PC-3 (cell line): ENCODE measurements at regions not wholly inside any gene's neighbourhood (a gene's known extent, or its start where the extent isn't known, plus 50 kb on each side); places are given as distances from the start of the nearest gene placed in this dataset.

ENCODE experiments used
- ATAC-seq: fragments of 200-7000 bp; cut with Tn5 transposase; 2 replicates; pipeline ENCODE4 v1.9.1; 2020; ENCODE audit warnings: mild to moderate bottlenecking, moderate library complexity
- BruUV-seq: library from RNA; stranded (reverse); fragments of 400-500 nt; replicated peaks from 2 replicates; lab custom pipeline; 2021; lab: Mats Ljungman, UMichigan
- CTCF ChIA-PET: fragments of 300-600 bp; sonication (Branson Sonifier 250); formaldehyde crosslinking; loops from one replicate; lab custom pipeline; 2022; ENCODE audit warnings: antibody characterized with exemption; lab: Charles Lee
- POLR2A ChIA-PET: fragments of 300-600 bp; sonication (Branson Sonifier 250); formaldehyde crosslinking; loops from one replicate; lab custom pipeline; 2022; ENCODE audit warnings: antibody characterized with exemption; ENCODE audit not compliant: unreplicated experiment; lab: Charles Lee
- DNase-seq: peaks from one replicate; pipeline ENCODE4 v3.0.0-alpha.2; 2015
- H2AFZ ChIP-seq: fragments of 300-600 bp; sonication (generic); 2 replicates; pipeline ENCODE4 v1.6.0; 2016; ENCODE audit warnings: antibody characterized with exemption, low read length
- H3F3A ChIP-seq: fragments of 300-600 bp; sonication (generic); one replicate; pipeline ENCODE4 v1.6.0; 2017; ENCODE audit warnings: antibody characterized with exemption, low read length, control low read depth, mild to moderate bottlenecking; ENCODE audit not compliant: unreplicated experiment
- H3K27ac ChIP-seq: fragments of 300-600 bp; sonication (generic); 2 replicates; pipeline ENCODE4 v1.5.1; 2016; ENCODE audit warnings: mild to moderate bottlenecking, low read length
- H3K27me3 ChIP-seq: fragments of 300-600 bp; sonication (generic); 2 replicates; pipeline ENCODE4 v1.6.1; 2016; ENCODE audit warnings: low read length, mixed read lengths
- H3K36me3 ChIP-seq: fragments of 300-600 bp; sonication (generic); 2 replicates; pipeline ENCODE4 v1.6.1; 2016; ENCODE audit warnings: low read depth, mixed run types, low read length, mixed read lengths
- H3K4me1 ChIP-seq: fragments of 300-600 bp; sonication (generic); 2 replicates; pipeline ENCODE4 v1.5.1; 2016; ENCODE audit warnings: low read length; ENCODE audit not compliant: insufficient read depth
- H3K4me2 ChIP-seq: fragments of 300-600 bp; sonication (generic); 2 replicates; pipeline ENCODE4 v1.6.0; 2016; ENCODE audit warnings: low read length
- H3K4me3 ChIP-seq: fragments of 300-600 bp; sonication (generic); 2 replicates; pipeline ENCODE4 v1.5.1; 2016; ENCODE audit warnings: mild to moderate bottlenecking, low read length, mixed read lengths
- H3K79me2 ChIP-seq: fragments of 300-600 bp; sonication (generic); 2 replicates; pipeline ENCODE4 v1.6.1; 2017; ENCODE audit warnings: low read length, mixed read lengths
- H3K9ac ChIP-seq: fragments of 300-600 bp; sonication (generic); 2 replicates; pipeline ENCODE4 v1.6.0; 2016; ENCODE audit warnings: mild to moderate bottlenecking, low read length
- H3K9me2 ChIP-seq: fragments of 300-600 bp; sonication (generic); replicated peaks from 2 replicates; pipeline ENCODE4 v1.6.1; 2016; ENCODE audit warnings: mixed run types, low read length, mixed read lengths
- H3K9me3 ChIP-seq: fragments of 300-600 bp; sonication (generic); 2 replicates; pipeline ENCODE4 v1.6.1; 2016; ENCODE audit warnings: low read length, mixed read lengths
- H4K20me1 ChIP-seq: fragments of 300-600 bp; sonication (generic); 2 replicates; pipeline ENCODE4 v1.6.1; 2016; ENCODE audit warnings: low read length, mixed read lengths
- EZH2 ChIP-seq: fragments of 300-600 bp; sonication (generic); IDR thresholded peaks from one replicate; pipeline ENCODE4 v1.6.1; 2017; ENCODE audit warnings: antibody characterized with exemption, mild to moderate bottlenecking, low read length; ENCODE audit not compliant: unreplicated experiment
- EZH2phosphoT487 ChIP-seq: fragments of 300-600 bp; sonication (generic); IDR thresholded peaks from 2 replicates; pipeline ENCODE4 v1.6.1; 2018; ENCODE audit warnings: mild to moderate bottlenecking, antibody characterized with exemption, low read length, borderline replicate concordance
- intact Hi-C: fragments of 100-400 bp; cut with micrococcal nuclease; formaldehyde crosslinking; loops from 2 replicates; pipeline ENCODE4 v1.9.0; 2023
- TF ChIP-seq, protein P1 (sequence below): fragments of 300-600 bp; sonication (generic); conservative IDR thresholded peaks from 2 replicates; pipeline ENCODE4 v1.5.1; 2017; ENCODE audit warnings: antibody characterized with exemption, low read depth, mild to moderate bottlenecking, low read length

DNA sequence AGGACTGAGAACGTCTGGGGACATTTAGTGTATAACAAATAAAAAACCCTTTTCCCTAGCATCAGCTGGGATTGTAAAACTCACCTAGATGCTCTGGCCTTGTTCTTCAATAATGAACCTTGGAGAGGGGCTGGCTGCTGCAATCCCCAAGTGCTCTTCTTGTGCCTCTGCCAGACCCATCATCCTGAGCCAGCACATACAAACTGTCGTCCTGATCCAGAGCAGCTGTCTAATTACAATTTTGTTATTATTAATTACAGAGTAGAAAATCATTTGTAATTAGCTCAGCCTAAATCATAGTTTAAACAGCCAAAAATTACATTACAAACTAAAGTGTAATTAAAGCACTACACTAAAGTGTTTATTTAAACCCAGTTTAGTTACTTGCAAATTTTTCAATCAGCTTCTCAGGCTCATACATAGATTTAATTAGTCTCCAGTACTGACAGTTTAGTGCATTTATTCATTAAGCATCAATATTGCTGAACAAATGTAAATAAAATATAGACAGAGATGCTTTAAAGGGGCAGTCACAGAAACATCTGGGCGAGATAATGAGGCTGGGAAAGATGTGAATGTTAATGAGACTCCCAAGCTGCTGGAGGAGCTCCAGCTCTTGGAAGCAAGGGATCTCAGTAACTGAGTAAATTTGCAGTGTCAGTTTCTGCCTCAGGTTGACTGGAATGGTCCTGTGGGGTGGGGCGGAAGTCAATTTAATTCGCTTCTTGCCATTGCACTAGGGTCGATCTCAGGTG lies 632.3 kb upstream of the TLE4 start:
- Histone ChIP-seq H3K27ac (no peak overlapping the region), H3F3A (no peaks in the 10 kb centered on the region), H3K79me2 (no peaks in the 10 kb centered on the region), H3K36me3 (no peaks in the 10 kb centered on the region), H3K4me1 (no peaks in the 10 kb centered on the region), H3K4me3 (no peak overlapping the region), H4K20me1 (no peaks in the 10 kb centered on the region), H3K9me3 (no peaks in the 10 kb centered on the region), H2AFZ (no peak overlapping the region), H3K9me2 (no peaks in the 10 kb centered on the region), H3K27me3 (no peaks in the 10 kb centered on the region), H3K9ac (no peak overlapping the region), H3K4me2 (no peak overlapping the region)
- ChIA-PET POLR2A (no interaction called here), CTCF (no interaction called here)
- ATAC-seq = no peak
- intact Hi-C loops = no loop called here
- DNase-seq = no peak
- TF ChIP-seq, protein P1, sequence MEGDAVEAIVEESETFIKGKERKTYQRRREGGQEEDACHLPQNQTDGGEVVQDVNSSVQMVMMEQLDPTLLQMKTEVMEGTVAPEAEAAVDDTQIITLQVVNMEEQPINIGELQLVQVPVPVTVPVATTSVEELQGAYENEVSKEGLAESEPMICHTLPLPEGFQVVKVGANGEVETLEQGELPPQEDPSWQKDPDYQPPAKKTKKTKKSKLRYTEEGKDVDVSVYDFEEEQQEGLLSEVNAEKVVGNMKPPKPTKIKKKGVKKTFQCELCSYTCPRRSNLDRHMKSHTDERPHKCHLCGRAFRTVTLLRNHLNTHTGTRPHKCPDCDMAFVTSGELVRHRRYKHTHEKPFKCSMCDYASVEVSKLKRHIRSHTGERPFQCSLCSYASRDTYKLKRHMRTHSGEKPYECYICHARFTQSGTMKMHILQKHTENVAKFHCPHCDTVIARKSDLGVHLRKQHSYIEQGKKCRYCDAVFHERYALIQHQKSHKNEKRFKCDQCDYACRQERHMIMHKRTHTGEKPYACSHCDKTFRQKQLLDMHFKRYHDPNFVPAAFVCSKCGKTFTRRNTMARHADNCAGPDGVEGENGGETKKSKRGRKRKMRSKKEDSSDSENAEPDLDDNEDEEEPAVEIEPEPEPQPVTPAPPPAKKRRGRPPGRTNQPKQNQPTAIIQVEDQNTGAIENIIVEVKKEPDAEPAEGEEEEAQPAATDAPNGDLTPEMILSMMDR = no peak
- no peak for TF ChIP-seq EZH2phosphoT487
- no peak for TF ChIP-seq EZH2
- no TSS peak for BruUV-seq

DNA sequence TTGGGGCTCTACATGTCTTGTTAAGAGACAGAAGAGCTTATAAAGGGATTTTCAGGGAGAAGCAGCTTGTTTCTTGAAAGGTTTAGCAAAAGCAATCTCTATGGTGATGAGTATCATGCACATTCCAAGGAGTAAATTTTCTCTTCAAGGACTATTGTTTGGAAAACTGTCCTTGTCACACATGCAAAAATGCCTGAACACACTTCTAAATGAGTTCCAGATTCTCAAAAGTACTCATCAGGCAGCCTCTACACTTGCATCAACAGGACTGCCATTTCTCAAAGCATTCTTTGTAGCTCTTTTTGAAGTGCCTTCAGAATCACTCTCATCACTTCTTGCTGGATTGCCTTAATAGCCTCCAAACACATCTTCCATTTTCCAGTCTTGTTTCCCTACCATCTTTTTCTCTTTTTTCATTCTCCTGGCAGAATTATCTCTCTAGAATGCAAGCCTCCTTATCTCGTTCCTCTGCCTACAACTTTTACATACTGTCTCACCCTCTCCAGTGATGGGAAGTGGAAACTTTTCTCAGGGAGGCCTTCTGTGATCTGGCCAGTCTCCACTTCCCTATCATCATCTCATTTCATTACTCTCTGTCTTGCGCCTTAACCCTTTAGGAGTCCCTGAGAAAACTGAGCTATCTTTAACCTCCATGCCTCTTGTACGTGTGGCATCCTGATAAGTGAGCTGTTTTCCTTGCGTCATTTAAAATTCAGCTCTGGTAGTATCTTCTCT lies 631.5 kb upstream of the TLE4 start:
- CTCF ChIA-PET = no interaction called here
- intact Hi-C loops = no loop called here
- no peak overlapping the region for H2AFZ ChIP-seq

More for the DNA sequence above, 631.5 kb upstream of the TLE4 start:
- H3K9ac ChIP-seq = no peak overlapping the region
- TF ChIP-seq EZH2phosphoT487 = no peak
- TF ChIP-seq, protein P1 = no peak
- no peak for TF ChIP-seq EZH2
- DNase-seq (no peak), ATAC-seq (no peak)
- H3K36me3 ChIP-seq = no peaks in the 10 kb centered on the region
- no peaks in the 10 kb centered on the region for H3F3A ChIP-seq
- H3K27me3 ChIP-seq = no peaks in the 10 kb centered on the region
- H4K20me1 ChIP-seq = no peaks in the 10 kb centered on the region
- no peaks in the 10 kb centered on the region for H3K9me3 ChIP-seq
- no TSS peak for BruUV-seq
- H3K4me3 ChIP-seq = no peak overlapping the region
- H3K9me2 ChIP-seq = no peaks in the 10 kb centered on the region
- POLR2A ChIA-PET = no interaction called here
- no peaks in the 10 kb centered on the region for H3K4me1 ChIP-seq
- no peaks in the 10 kb centered on the region for H3K79me2 ChIP-seq
- H3K27ac ChIP-seq = no peak overlapping the region
- H3K4me2 ChIP-seq = no peak overlapping the region
